PC-9 (cell line): ENCODE measurements at regions not wholly inside any gene's neighbourhood (a gene's known extent, or its start where the extent isn't known, plus 50 kb on each side); places are given as distances from the start of the nearest gene placed in this dataset.

Experiments used
- BruUV-seq: library from RNA; stranded (reverse); fragments of 400-500 nt; replicated peaks from 2 replicates; lab custom pipeline; 2021; lab: Mats Ljungman, UMichigan
- CTCF ChIA-PET: fragments of 300-600 bp; sonication (Branson Sonifier 250); formaldehyde crosslinking; loops from one replicate; lab custom pipeline; 2022; ENCODE audit warnings: antibody characterized with exemption; lab: Charles Lee
- POLR2A ChIA-PET: fragments of 300-600 bp; sonication (Branson Sonifier 250); formaldehyde crosslinking; loops from one replicate; lab custom pipeline; 2022; ENCODE audit warnings: antibody characterized with exemption; ENCODE audit not compliant: unreplicated experiment; lab: Charles Lee
- DNase-seq, 2 experiments: peaks; one replicate each; pipeline versions ENCODE4 v3.0.0 to v3.0.0-alpha.2; 2015 to 2022; ENCODE audit warnings: mixed read lengths in 1 of 2
- H2AFZ ChIP-seq: fragments of 200-600 bp; sonication (generic); 2 replicates; pipeline ENCODE4 v1.8.1; 2017; ENCODE audit warnings: antibody characterized with exemption
- H3F3A ChIP-seq: fragments of 200-600 bp; sonication (generic); 2 replicates; pipeline ENCODE4 v1.8.1; 2017; ENCODE audit warnings: antibody characterized with exemption, mild to moderate bottlenecking, low read depth; ENCODE audit not compliant: insufficient read depth
- H3K27ac ChIP-seq: fragments of 200-600 bp; sonication (generic); 2 replicates; pipeline ENCODE4 v1.6.1; 2016; ENCODE audit warnings: mixed run types
- H3K27me3 ChIP-seq: fragments of 200-600 bp; sonication (generic); 2 replicates; pipeline ENCODE4 v1.6.1; 2016; ENCODE audit warnings: low read depth, mixed run types; ENCODE audit not compliant: insufficient read depth
- H3K36me3 ChIP-seq: fragments of 200-600 bp; sonication (generic); 2 replicates; pipeline ENCODE4 v1.6.1; 2016; ENCODE audit warnings: low read depth, mixed run types
- H3K4me1 ChIP-seq: fragments of 200-600 bp; sonication (generic); replicated peaks from 2 replicates; pipeline ENCODE4 v1.6.1; 2016; ENCODE audit warnings: mixed run types; ENCODE audit not compliant: insufficient read depth
- H3K4me2 ChIP-seq: fragments of 200-600 bp; sonication (generic); 2 replicates; pipeline ENCODE4 v1.6.1; 2017; ENCODE audit warnings: mixed run types
- H3K4me3 ChIP-seq: fragments of 200-600 bp; sonication (generic); 2 replicates; pipeline ENCODE4 v1.6.1; 2016; ENCODE audit warnings: mixed run types
- H3K79me2 ChIP-seq: fragments of 200-600 bp; sonication (generic); 2 replicates; pipeline ENCODE4 v1.6.1; 2017; ENCODE audit warnings: low read depth, mixed run types
- H3K9me2 ChIP-seq: fragments of 200-600 bp; sonication (generic); 2 replicates; pipeline ENCODE4 v1.8.1; 2017; ENCODE audit warnings: mild to moderate bottlenecking; ENCODE audit not compliant: insufficient read depth
- H3K9me3 ChIP-seq: fragments of 200-600 bp; sonication (generic); 2 replicates; pipeline ENCODE4 v1.8.1; 2016; ENCODE audit warnings: low read depth; ENCODE audit not compliant: insufficient read depth
- H4K20me1 ChIP-seq: fragments of 200-600 bp; sonication (generic); 2 replicates; pipeline ENCODE4 v1.8.1; 2017; ENCODE audit not compliant: insufficient read depth
- EZH2 ChIP-seq: fragments of 200-600 bp; sonication (generic); IDR thresholded peaks from 2 replicates; pipeline ENCODE4 v1.8.0; 2017; ENCODE audit warnings: antibody characterized with exemption, low read depth
- intact Hi-C: fragments of 100-400 bp; cut with micrococcal nuclease; formaldehyde crosslinking; loops from one replicate; pipeline ENCODE4 v1.10.0; 2022; ENCODE audit not compliant: unreplicated experiment
- TF ChIP-seq, protein P1 (sequence below): fragments of 200-600 bp; sonication (generic); conservative IDR thresholded peaks from 2 replicates; pipeline ENCODE4 v1.6.1; 2017; ENCODE audit warnings: mixed run types, antibody characterized with exemption, mild to moderate bottlenecking, moderate library complexity

DNA sequence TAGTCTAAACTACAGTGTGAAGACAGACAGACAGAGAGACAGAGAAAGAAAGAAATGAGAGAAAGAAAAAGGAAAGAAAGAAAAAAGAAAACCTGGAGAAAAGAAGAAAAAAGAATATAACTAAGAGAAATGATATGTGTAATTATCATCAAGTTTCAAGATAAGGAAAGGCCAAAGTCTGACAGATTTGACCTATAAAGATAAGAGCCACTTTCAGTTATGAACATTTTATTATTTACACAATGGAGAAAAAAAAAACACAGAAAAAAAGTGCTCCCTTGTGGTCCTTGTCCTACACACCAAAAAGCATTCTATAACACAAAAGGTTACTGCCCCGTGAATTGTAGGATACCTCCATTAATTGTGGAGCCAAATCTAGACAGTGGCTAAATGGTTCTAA, 937.2 kb upstream of the DDX18 start:
- POLR2A ChIA-PET: no interaction called here
- no peaks in the 10 kb centered on the region for H3K27me3 ChIP-seq
- CTCF ChIA-PET: no interaction called here
- H3K9me2 ChIP-seq: no peaks in the 10 kb centered on the region
- BruUV-seq: no TSS peak
- H3K4me1 ChIP-seq: no peaks in the 10 kb centered on the region
- H3K4me3 ChIP-seq: no peak overlapping the region
- H4K20me1 ChIP-seq: no peaks in the 10 kb centered on the region
- H3K9me3 ChIP-seq: no peaks in the 10 kb centered on the region
- intact Hi-C loops: no loop called here
- no peak overlapping the region for H2AFZ ChIP-seq
- no peak for DNase-seq
- no peaks in the 10 kb centered on the region for H3F3A ChIP-seq
- H3K4me2 ChIP-seq: no peak overlapping the region
- TF ChIP-seq, protein P1, sequence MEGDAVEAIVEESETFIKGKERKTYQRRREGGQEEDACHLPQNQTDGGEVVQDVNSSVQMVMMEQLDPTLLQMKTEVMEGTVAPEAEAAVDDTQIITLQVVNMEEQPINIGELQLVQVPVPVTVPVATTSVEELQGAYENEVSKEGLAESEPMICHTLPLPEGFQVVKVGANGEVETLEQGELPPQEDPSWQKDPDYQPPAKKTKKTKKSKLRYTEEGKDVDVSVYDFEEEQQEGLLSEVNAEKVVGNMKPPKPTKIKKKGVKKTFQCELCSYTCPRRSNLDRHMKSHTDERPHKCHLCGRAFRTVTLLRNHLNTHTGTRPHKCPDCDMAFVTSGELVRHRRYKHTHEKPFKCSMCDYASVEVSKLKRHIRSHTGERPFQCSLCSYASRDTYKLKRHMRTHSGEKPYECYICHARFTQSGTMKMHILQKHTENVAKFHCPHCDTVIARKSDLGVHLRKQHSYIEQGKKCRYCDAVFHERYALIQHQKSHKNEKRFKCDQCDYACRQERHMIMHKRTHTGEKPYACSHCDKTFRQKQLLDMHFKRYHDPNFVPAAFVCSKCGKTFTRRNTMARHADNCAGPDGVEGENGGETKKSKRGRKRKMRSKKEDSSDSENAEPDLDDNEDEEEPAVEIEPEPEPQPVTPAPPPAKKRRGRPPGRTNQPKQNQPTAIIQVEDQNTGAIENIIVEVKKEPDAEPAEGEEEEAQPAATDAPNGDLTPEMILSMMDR: no peak
- TF ChIP-seq EZH2: no peak
- H3K27ac ChIP-seq: no peak overlapping the region
- no peaks in the 10 kb centered on the region for H3K79me2 ChIP-seq
- H3K36me3 ChIP-seq: no peaks in the 10 kb centered on the region

DNA sequence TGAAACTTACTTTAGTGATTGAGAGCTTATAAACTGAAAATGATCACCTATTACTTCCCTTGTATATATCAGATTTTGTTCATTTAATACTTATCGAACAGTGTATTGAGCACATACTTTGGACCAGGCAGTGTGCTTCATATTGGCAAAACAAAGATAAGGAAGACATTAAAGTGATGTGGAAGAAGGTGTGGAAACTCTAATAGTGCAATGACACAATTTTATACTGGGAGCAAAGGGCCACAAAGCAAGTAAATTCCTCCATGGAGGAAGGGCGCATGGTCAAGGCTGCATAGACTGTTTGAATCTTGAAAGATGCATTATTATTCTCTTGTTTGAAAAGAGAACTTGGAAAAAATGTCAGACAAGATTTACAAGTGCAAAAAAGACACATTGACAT, 936.5 kb upstream of the DDX18 start:
- ChIA-PET CTCF (no interaction called here), POLR2A (no interaction called here)
- no peaks in the 10 kb centered on the region for H3K36me3 ChIP-seq
- no peak overlapping the region for H3K4me3 ChIP-seq
- H3K27ac ChIP-seq: no peak overlapping the region
- TF ChIP-seq, protein P1: no peak
- TF ChIP-seq EZH2: no peak
- DNase-seq: no peak
- H3F3A ChIP-seq: no peaks in the 10 kb centered on the region
- no peaks in the 10 kb centered on the region for H4K20me1 ChIP-seq
- BruUV-seq: no TSS peak
- H3K27me3 ChIP-seq: no peaks in the 10 kb centered on the region
- no peaks in the 10 kb centered on the region for H3K79me2 ChIP-seq
- no peaks in the 10 kb centered on the region for H3K4me1 ChIP-seq
- no peaks in the 10 kb centered on the region for H3K9me3 ChIP-seq
- no peak overlapping the region for H3K4me2 ChIP-seq
- no peaks in the 10 kb centered on the region for H3K9me2 ChIP-seq
- H2AFZ ChIP-seq: no peak overlapping the region
- intact Hi-C loops: no loop called here

DNA sequence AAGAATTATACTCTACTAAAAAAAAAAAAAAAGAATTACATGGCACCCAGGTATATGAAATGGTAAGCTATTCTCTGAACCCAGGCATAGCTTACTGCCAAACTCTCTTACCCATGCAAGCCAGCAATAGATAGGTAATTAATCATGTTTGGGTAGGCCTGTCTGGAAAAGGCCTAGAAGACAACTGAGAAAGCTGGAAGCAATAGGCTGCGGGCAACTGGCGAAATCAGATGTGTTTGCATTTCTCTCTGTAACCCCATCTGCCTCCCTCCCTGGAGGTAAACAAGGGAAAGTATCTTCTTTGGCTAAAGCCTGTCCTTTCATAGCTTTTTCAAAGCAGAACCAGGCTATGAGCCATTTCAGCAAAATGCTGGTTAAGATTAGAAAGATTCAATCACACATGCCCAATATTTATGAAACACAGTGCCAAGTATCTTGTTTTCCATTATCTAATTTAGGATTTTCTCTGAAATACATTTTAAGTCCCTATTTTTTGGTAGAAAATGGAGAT, 934.8 kb upstream of the DDX18 start:
- POLR2A ChIA-PET: no interaction called here
- Histone ChIP-seq H2AFZ (no peak overlapping the region), H3K79me2 (no peaks in the 10 kb centered on the region), H3K27me3 (no peaks in the 10 kb centered on the region), H3K4me1 (no peaks in the 10 kb centered on the region), H3K9me2 (no peaks in the 10 kb centered on the region), H3K36me3 (no peaks in the 10 kb centered on the region), H4K20me1 (no peaks in the 10 kb centered on the region), H3K9me3 (no peaks in the 10 kb centered on the region), H3K27ac (no peak overlapping the region), H3K4me3 (no peak overlapping the region), H3F3A (no peaks in the 10 kb centered on the region), H3K4me2 (no peak overlapping the region)
- intact Hi-C loops: no loop called here
- BruUV-seq: no TSS peak
- TF ChIP-seq, protein P1: no peak
- TF ChIP-seq EZH2: no peak
- CTCF ChIA-PET: no interaction called here
- no peak for DNase-seq
